ENCODE measurements at regions not wholly inside any gene's neighbourhood (a gene's known extent, or its start where the extent isn't known, plus 50 kb on each side); places are given as distances from the start of the nearest gene placed in this dataset.
"Not testable (repeated sequence)": the region's sequence is repeated elsewhere in the genome, so short reads cannot be mapped to it uniquely, and the experiment has no call there.

- DNase-seq, result no peak
These were observed 100.5 kb upstream of the RFLNA start for GRCh38 chr12:124194264-124194892.

GRCh38 chr12:124194893-124195566, 99.9 kb upstream of the RFLNA start:
- DNase-seq, result no peak

- DNase-seq, result no peak
These were observed 99.3 kb upstream of the RFLNA start for GRCh38 chr12:124195567-124195942.

DNA sequence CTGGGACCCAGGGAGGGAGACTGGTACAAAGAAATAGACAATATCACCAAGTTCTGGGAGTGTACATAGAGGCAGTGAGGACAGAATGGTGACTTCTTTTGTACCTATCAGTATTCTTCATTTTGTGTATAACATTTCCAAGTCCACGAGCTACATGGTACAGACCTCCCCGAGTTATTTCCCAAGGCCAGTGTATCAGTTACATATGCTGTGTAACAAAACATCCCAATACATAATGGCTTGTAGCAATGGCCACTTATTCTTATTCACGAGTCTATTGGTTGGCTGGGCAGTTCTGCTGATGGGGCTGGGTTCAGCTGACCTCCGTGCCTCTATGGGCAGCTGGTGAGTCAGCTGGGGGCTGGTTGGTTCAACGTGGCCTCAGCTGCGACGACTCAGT, 98.7 kb upstream of the RFLNA start:
- no peak for DNase-seq

GRCh38 chr12:124201248-124201647, 93.6 kb upstream of the RFLNA start:
- DNase-seq, result no peak

DNA sequence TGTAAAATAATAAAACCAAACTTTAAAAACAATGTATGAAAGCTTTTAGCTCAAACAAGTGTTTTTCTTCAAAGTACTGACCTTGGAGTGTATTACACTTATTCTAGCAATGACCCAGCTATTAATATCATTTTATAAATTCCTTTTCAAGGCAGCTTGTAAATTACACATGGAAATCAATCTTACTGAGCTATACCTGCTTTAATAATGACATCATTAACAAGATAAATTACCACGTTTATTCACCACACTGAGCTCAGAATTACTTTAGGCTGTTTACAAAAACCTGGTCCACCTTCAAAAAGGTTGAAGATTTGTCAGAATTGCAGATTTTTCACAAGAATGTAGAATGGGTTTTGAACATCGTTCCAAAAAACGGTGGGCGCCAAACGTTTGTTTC, 91.7 kb upstream of the RFLNA start:
- no peak for DNase-seq

DNA sequence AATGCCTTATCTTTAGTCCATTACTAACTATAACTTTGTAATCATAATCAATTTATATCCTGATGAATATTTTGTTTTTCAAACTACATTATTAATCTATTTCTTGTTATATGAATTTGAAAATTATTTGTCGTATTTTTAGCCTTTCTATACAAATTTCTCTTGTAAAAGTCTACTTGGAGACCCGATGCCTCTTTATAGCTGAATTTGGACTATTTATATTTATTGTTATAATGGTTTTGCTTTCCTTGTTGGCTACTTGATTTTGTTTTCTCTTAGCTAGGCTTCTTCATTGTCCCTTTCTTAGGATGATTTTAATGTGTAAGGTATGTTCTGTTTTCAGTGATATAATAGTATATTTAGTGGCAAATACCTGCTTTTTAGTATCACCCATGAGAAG, 89.5 kb upstream of the RFLNA start:
- DNase-seq, result no peak

DNA sequence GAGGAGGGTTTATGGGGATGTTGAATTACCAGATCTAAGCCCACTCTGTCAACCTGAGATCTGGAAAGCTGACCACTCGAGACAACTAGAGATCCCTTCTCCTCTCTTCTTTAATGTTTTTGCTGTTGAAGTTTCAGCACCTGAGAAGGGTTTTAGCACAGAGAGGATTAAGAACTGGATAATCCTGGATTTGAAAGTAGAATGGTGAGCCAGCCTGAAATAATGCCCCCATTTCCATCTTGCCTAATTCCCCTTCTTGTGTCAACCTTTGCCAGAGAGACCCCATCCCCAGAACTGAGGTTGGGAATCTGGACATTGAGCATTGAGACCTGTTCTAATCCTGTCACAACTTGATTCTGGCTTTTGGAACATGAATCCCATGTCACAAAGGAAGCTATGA, 87.8 kb upstream of the RFLNA start:
- DNase-seq, result no peak

DNA sequence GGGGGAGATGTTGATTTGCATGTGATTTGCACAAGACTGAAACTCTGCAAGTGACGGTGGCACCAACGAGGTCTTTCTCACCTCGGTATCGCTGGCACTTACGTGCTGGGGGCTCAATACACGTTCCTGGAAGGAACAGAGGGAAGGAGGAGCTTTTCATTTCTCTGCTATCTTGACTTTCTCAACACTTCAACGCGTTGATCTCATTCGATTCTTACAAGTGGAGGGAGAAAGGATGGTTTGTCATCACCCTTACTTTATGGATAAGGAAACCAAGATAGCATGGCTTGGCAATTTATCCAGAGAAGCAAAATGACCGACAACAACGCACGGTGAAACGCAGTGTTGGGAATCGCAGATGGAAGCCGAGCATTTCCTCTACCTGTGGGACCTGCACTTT, 87.3 kb upstream of the RFLNA start:
- no peak for DNase-seq

GRCh38 chr12:124208489-124208888, 86.4 kb upstream of the RFLNA start:
- DNase-seq, result no peak

DNA sequence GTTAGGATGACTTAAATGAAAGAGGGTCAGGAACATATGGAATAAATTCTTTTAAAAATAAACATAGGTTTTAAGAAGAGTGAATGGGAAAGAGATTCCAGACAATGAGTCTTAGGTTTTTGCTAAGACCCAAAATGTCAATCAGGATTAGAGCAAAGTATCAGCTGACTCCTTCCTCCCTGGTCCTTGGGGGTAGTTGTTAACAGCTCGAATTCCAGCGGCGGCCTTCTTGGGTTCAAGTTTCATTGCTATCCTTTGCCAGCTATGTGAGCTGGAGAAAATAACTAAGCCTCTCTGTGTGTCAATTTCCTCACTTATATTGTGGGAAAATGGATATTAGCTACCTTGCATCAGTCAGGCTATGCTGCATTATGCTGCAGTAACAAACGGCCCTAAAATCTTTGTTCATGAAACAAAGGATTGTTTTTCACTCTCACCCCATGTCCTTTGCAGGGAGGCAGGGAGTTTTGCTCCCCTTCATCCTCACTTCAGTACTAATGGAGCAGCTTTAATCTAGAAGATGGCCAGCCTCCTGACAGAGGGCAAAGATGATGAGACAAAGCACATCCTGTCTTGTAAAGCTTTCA, 83.8 kb upstream of the RFLNA start:
- DNase-seq, result no peak

- DNase-seq, result no peak
These were observed 83.1 kb upstream of the RFLNA start for GRCh38 chr12:124211753-124212152.

DNA sequence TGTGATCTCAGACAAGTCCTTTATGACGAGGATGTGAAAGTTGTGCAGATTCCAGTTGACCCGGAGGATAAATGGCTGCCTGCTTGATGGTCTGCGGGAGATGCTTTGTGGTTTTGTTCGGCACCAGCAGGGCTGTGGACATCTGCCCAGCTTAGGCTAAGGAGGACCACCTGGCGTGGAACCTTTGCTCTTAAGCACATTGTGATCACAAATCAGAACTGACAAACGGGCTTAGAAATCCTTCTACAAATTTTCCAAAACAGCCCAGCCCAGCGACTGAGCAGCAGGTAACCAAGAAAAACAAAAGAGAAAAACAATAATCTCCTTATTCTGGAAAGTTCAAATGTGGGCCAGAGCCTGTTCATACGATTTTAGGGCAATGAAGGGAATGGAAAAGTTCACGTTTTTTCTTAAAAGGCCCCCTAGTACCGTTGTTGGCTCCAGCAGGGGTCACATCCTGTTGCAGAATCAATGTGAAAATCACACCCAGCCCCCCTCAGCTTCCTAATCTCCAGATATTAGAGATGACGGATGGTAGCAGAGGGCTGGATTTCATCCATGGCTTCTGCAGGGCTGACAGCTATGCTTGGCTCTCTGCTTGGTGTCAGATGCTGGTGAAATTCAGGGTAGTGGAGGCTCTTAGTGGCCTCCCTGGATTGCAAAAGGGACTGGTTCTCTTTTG, 81.1 kb upstream of the RFLNA start:
- DNase-seq, result no peak

- no peak for DNase-seq
These were observed 80.3 kb upstream of the RFLNA start for GRCh38 chr12:124214574-124214973.

- no peak for DNase-seq
These were observed 77.9 kb upstream of the RFLNA start for GRCh38 chr12:124216966-124217365.

GRCh38 chr12:124217508-124218242, 77.2 kb upstream of the RFLNA start:
- DNase-seq, result no peak

DNA sequence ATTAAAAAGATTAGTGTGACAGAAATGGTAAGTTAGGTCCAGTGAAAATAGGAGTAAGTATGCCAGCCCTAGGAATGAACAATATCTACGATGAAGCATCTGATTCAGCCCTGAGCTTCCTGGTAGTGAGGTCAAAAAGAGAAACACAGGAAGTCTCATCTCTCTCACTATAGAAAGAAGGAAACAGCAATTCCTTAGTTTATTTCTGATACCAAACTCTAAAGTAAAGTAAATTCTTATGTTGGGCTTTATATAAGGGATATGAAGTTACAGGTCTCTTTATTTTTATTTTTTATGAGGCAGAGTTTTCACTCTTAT, 76.7 kb upstream of the RFLNA start:
- no peak for DNase-seq

DNA sequence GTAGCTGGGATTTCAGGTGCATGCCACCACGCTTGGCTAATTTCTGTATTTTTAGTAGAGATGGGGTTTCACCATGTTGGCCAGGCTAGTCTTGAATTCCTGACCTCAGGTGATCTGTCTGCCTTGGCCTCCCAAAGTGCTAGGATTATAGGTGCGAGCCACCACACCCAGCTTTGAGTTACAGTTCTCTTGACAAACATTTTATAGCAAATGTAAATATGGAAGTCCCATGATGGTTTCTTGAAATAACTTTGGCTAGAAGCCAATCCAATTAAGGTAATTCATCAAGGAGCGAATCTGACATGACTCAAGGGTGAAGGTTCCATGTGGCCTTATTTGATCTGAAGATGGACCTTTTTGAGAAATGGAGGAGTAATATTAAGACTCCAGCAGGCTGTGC, 76.2 kb upstream of the RFLNA start:
- DNase-seq, result not testable (repeated sequence)

DNA sequence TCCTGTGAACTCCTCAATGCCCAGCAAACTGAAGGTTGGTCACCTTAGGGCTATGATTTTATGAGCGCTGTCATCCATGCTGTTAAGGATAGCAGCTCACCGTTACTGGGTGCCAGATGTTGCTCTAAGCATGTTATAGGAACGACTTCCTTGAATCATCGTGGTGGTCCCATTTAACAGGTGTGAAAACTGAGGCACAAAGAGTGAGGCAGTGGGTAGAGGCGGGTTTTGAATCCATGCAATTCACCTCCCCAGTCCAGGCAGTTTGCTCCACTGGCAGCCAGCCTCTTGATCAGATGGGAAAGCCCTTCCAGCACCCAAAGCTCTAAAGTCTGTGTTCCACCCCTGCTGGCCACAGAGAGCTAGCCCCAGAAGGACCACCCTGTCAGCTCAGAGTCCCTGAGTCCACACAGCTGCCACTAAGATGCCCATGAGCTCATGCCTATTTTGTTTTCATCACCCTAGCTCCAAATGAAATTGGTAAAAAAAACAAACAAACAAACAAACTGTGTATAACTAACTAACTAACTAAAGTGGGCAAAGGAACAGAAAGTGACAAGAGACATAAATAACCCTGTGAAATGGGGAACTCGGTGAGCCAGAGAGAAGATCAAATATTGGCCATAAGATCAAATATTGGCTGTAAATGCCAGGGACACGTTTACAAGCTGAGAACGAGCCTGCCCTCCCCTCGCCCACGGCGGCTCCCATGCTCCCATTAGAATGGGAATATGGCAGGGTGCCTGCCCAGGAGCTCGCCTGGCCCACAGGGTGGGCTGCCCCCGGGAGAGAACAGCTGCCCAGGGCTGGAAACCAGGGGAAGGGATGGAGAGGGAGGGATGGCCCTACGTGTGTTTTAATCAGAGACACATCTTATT, 72.3 kb upstream of the RFLNA start:
- DNase-seq, result no peak

DNA sequence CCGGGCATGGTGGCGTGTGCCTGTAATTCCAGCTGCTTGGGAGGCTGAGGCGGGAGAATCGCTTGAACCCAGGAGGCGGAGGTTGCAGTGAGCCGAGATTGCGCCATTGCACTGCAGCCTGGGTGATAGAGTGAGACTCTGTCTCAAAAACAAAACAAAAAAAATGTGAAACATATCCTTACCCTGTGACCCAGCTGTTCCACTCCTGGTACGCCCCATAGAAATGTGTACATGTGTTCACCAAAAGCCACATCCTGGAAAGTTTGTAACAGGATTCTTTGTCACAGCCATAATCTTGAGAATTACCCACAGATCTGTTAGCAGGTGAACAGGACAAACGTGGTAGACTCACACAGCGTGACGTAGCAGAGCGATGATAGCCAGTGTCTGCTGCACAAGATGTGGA, 71.2 kb upstream of the RFLNA start:
- DNase-seq, result not testable (repeated sequence)

DNA sequence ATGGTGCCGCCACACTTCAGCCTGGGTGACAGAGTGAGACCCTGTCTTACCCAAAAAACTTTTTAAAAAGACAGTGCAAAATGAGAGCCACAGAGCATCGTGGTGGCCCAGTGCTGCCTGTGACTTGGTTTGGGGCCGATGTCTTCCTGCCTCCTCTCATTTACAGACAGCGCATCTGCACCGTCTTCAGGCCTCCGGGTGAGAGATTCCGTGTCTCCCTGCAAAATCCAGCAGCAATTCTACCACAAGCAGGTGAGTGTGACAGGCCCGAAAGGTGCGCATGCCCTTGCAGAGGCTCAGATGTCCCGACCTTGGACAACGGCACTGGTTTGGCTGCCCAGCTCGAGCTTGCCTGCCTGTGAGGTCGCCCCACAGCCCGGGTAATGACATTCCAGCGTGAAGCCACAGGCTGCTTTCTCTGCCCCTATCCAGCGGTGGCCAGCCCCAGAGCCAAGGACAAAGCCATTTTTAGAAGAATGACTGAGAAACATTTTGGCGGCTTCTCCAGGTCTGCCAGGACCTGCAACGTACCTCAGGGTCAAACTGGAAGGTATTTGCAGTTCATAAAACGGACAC, 70.3 kb upstream of the RFLNA start:
- DNase-seq, result no peak

- no peak for DNase-seq
These were observed 69.2 kb upstream of the RFLNA start for GRCh38 chr12:124225730-124226129.

Measured in NCI-H2029 treated with DMSO at 0.1 percent for 48 hours (cell line).